ENCODE measurements at regions not wholly inside any gene's neighbourhood (a gene's known extent, or its start where the extent isn't known, plus 50 kb on each side); places are given as distances from the start of the nearest gene placed in this dataset.

GRCh38 chr2:192424243-192424642 lies 229.5 kb upstream of the TMEFF2 start (continued):
- TF ChIP-seq ZNF384 (IDR thresholded peaks at IDR 0.05; ENCODE audit: borderline replicate concordance, low read depth, low read length) = no peak

DNA sequence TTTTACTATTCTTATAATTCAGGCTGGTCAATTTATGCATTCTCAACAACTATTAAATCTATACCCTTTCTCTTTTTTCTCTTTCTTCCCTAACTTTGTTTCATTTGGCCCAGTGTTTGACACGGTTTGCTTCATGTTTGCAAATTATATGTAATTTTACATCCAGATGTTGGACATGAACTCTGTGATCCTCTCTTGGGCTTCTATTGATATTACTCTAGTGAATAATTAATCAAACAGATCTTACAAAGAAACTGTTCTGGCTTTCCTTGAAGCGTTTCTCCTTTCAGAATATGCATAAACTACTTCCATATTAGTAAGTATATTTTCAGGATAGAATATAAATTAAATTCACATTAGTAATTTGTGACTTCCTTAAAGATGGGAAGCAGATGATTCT lies 225.1 kb upstream of the TMEFF2 start:
- H4K20me1 ChIP-seq (ENCODE audit: control insufficient read depth, insufficient read depth) = no peaks in the 10 kb centered on the region
- no peaks in the 10 kb centered on the region for H3K9me3 ChIP-seq (replicated peaks; ENCODE audit: control insufficient read depth, insufficient read depth, low read length)
- SMC1A ChIA-PET (ENCODE audit: uncharacterized antibody, unreplicated experiment) = no interaction called here
- ATAC-seq (no peak), FAIRE-seq (no peak), DNase-seq (ENCODE audit: low read depth, low spot score) (no peak)
- 5% methylated on average over 2 of the region's 2 CpGs for WGBS (ENCODE audit: insufficient coverage, insufficient replicate concordance, low lambda C conversion rate, missing lambda C conversion rate)
- no TSS peak for BruUV-seq (replicated peaks)
- POLR2A ChIA-PET = no interaction called here
- H3K27ac ChIP-seq (ENCODE audit: control insufficient read depth, insufficient read depth) = no peak overlapping the region
- no peak overlapping the region for H3K4me2 ChIP-seq (ENCODE audit: control insufficient read depth, insufficient read depth)
- in situ Hi-C loops (cut with MboI) (no loop called here), intact Hi-C loops (cut with micrococcal nuclease; ENCODE audit: unreplicated experiment) (no loop called here)
- no peak overlapping the region for H2AFZ ChIP-seq (ENCODE audit: control insufficient read depth, low read depth, low read length)
- no peak for TF ChIP-seq STAT1 (conservative IDR thresholded peaks at IDR 0.05)
- TF ChIP-seq TARDBP (IDR thresholded peaks at IDR 0.05; ENCODE audit: borderline replicate concordance) = no peak
- TF ChIP-seq RCOR1 (conservative IDR thresholded peaks at IDR 0.05; ENCODE audit: low read depth, low read length) = no peak
- TF ChIP-seq, protein P1, sequence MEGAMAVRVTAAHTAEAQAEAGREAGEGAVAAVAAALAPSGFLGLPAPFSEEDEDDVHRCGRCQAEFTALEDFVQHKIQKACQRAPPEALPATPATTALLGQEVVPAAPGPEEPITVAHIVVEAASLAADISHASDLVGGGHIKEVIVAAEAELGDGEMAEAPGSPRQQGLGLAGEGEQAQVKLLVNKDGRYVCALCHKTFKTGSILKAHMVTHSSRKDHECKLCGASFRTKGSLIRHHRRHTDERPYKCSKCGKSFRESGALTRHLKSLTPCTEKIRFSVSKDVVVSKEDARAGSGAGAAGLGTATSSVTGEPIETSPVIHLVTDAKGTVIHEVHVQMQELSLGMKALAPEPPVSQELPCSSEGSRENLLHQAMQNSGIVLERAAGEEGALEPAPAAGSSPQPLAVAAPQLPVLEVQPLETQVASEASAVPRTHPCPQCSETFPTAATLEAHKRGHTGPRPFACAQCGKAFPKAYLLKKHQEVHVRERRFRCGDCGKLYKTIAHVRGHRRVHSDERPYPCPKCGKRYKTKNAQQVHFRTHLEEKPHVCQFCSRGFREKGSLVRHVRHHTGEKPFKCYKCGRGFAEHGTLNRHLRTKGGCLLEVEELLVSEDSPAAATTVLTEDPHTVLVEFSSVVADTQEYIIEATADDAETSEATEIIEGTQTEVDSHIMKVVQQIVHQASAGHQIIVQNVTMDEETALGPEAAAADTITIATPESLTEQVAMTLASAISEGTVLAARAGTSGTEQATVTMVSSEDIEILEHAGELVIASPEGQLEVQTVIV (IDR thresholded peaks at IDR 0.05; ENCODE audit: borderline replicate concordance, partially characterized antibody) = no peak
- no peak for TF ChIP-seq FOXM1 (IDR thresholded peaks at IDR 0.05; ENCODE audit: low read depth, low read length)
- TF ChIP-seq NFYB (IDR thresholded peaks at IDR 0.05; ENCODE audit: insufficient read depth, low read depth, low read length) = no peak
- TF ChIP-seq ZNF384 (IDR thresholded peaks at IDR 0.05; ENCODE audit: borderline replicate concordance, low read depth, low read length) = no peak
- no peak for TF ChIP-seq MXI1 (IDR thresholded peaks at IDR 0.05; ENCODE audit: low read depth, low read length)
- no peak for TF ChIP-seq SMARCA5 (IDR thresholded peaks at IDR 0.05)
- no peak for TF ChIP-seq ZNF207 (IDR thresholded peaks at IDR 0.05; ENCODE audit: borderline replicate concordance)
- TF ChIP-seq ZBTB11 (CRISPR knock-in tag; IDR thresholded peaks at IDR 0.05) = no peak
- TF ChIP-seq SP1 (IDR thresholded peaks at IDR 0.05; ENCODE audit: low read depth, low read length) = no peak
- TF ChIP-seq JUND (IDR thresholded peaks at IDR 0.05; ENCODE audit: low read depth, low read length) = no peak
- no peak for TF ChIP-seq CBX5 (IDR thresholded peaks at IDR 0.05; ENCODE audit: low read depth)
- no peak for TF ChIP-seq RFX5 (IDR thresholded peaks at IDR 0.05; ENCODE audit: low read depth, low read length)
- TF ChIP-seq WRNIP1 (IDR thresholded peaks at IDR 0.05; ENCODE audit: borderline replicate concordance, low read depth, low read length) = no peak
- no peak for TF ChIP-seq RBBP5 (conservative IDR thresholded peaks at IDR 0.05)
- TF ChIP-seq FOXK2 (IDR thresholded peaks at IDR 0.05) = no peak
- no peaks in the 10 kb centered on the region for H3K27me3 ChIP-seq (replicated peaks in 1 of 2; ENCODE audit: control insufficient read depth in 2 of 2, insufficient read depth in 2 of 2, low read length in 1 of 2)
- no peaks in the 10 kb centered on the region for H3K4me1 ChIP-seq (ENCODE audit: control insufficient read depth, insufficient read depth, low read length)
- H3K4me3 ChIP-seq = no peak overlapping the region
- CTCF ChIA-PET = no interaction called here
- H3K79me2 ChIP-seq (ENCODE audit: control insufficient read depth, insufficient read depth, low read length) = no peaks in the 10 kb centered on the region
- H3K9ac ChIP-seq (ENCODE audit: control insufficient read depth, insufficient read depth, low read length) = no peak overlapping the region
- H3K36me3 ChIP-seq (ENCODE audit: control insufficient read depth in 2 of 2, insufficient read depth in 2 of 2, low read length in 1 of 2) = no peaks in the 10 kb centered on the region
- RAD21 ChIA-PET (ENCODE audit: unreplicated experiment) = no interaction called here

Measured in GM12878 (cell line).